ENCODE measurements at regions not wholly inside any gene's neighbourhood (a gene's known extent, or its start where the extent isn't known, plus 50 kb on each side); places are given as distances from the start of the nearest gene placed in this dataset.

DNA sequence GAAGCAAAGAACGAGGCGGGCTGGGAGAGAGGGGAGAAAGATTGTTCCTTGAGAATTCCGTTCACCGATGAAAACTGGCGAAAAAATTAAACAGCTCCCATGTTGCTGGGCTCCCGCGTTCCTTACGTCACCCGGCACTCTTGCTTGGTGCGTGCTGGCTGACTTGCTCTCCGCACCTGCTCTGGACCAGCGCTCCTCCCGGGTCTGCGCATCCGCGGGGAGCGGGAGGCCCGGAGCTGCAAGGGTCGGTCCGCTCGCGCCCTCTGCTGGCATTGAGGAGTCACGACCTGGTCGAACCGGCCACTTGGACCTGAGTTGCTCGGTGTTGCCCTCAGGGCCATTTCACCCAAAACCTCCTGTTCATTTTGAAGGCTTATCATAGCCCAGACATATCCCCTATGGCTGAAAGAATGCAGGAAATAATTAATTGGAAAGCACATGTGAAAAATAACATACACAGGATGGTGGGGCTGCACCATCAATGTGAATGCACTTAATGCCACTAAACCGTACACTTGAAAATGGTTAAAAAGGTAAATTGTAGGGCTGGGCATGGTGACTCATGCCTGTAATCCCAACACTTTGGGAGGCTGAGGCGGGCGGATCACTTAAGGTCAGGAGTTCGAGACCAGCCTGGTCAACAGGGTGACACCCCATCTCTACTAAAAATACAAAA, 98.9 kb upstream of the BACE2 start:
- peak overlapping the region in 4 of 5 donors; percentile 31 to 48 (median 38) for H3K4me3 ChIP-seq (ENCODE audit: low read depth in 1 of 5, low read length in 5 of 5)
- H3K9me3 ChIP-seq (ENCODE audit: control insufficient read depth in 5 of 5, low read length in 5 of 5): no peaks in the 10 kb centered on the region
- H3K4me1 ChIP-seq (ENCODE audit: control insufficient read depth in 5 of 5, insufficient read depth in 5 of 5, low read length in 5 of 5): peaks cover 0 to 7% (median 3%) of the 10 kb centered on the region in 5 donors
- H3K27me3 ChIP-seq (ENCODE audit: control insufficient read depth in 5 of 5, insufficient read depth in 4 of 5, low read length in 5 of 5): peaks cover 0 to 20% (median 10%) of the 10 kb centered on the region in 5 donors
- no peaks in the 10 kb centered on the region for H3K36me3 ChIP-seq (ENCODE audit: control insufficient read depth in 5 of 5, insufficient read depth in 5 of 5, low read length in 5 of 5)
- peak overlapping the region in 1 of 5 donors; percentile 49 for H3K9ac ChIP-seq (ENCODE audit: low read length in 5 of 5)
- no peak overlapping the region for H3K27ac ChIP-seq (ENCODE audit: low read depth, low read length)

DNA sequence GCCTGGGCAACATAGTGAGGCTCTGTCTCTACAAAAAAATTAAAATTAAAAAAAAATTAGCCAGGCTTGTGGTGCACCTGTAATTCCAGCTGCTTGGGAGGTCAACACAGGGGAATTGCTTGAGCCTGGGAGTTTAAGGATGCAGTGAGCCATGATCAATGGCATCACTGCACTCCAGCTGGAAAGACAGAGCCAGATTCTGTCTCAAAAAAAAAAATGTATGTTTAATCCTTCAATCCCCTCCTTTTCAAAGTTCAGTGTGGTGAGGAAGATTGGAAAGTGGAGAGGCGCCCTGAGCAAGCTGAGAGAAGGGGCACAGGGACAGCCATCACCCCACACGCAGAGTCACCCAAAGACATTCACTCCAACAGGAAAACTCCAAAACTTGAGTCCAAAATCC, 97.7 kb upstream of the BACE2 start:
- Histone ChIP-seq H3K27me3 (ENCODE audit: control insufficient read depth in 5 of 5, insufficient read depth in 4 of 5, low read length in 5 of 5) (peaks cover 0 to 20% (median 10%) of the 10 kb centered on the region in 5 donors), H3K27ac (ENCODE audit: low read depth, low read length) (no peak overlapping the region), H3K4me1 (ENCODE audit: control insufficient read depth in 5 of 5, insufficient read depth in 5 of 5, low read length in 5 of 5) (peaks cover 0 to 7% (median 3%) of the 10 kb centered on the region in 5 donors), H3K36me3 (ENCODE audit: control insufficient read depth in 5 of 5, insufficient read depth in 5 of 5, low read length in 5 of 5) (no peaks in the 10 kb centered on the region), H3K4me3 (ENCODE audit: low read depth in 1 of 5, low read length in 5 of 5) (no peak overlapping the region), H3K9me3 (ENCODE audit: control insufficient read depth in 5 of 5, low read length in 5 of 5) (no peaks in the 10 kb centered on the region), H3K9ac (ENCODE audit: low read length in 5 of 5) (no peak overlapping the region)

DNA sequence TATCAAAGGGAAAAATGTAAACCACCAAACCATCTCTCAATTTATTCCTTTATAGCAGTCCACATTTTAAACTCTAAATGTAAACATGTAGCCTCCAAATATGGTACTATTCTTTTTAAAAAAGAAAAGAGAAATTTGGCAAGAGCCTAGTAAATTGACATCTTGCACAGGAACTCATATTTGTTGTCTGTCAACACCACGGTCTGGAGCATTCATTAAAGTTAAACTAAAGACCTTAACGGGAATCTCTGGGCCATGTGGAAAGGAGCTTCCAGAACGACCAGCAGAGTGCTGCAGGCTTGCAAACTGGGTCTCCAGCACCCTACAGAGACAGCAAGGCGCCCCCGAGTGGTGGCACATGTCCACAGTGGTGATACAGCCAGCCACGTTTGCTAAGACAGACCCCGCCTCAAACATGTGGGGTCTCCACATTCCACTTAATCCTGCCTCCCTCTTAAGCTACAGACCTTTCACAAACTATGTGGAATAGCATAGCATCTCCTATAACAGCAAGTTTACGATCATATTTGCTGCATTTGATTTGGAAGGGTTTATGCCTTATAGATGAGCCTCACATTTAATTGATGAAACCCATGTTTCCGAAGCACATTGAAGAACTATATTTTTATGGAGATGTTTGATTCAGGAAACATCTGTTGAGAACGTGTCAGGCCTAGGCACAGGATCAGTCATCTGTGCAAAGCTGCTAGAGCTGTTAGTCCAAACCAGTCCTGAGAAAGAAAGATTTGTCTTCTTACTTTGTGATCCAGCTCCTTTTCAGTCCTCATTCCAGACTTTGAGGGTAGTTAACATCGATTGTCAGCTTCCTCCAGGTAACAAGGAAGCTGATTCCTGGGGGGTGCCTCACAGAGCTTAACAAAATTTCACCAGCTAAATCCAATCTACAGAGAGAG, 96.4 kb upstream of the BACE2 start:
- no peak overlapping the region for H3K4me3 ChIP-seq (ENCODE audit: low read depth in 1 of 5, low read length in 5 of 5)
- no peak overlapping the region for H3K27ac ChIP-seq (ENCODE audit: low read depth, low read length)
- peaks cover 0 to 17% (median 11%) of the 10 kb centered on the region in 5 donors for H3K27me3 ChIP-seq (ENCODE audit: control insufficient read depth in 5 of 5, insufficient read depth in 4 of 5, low read length in 5 of 5)

DNA sequence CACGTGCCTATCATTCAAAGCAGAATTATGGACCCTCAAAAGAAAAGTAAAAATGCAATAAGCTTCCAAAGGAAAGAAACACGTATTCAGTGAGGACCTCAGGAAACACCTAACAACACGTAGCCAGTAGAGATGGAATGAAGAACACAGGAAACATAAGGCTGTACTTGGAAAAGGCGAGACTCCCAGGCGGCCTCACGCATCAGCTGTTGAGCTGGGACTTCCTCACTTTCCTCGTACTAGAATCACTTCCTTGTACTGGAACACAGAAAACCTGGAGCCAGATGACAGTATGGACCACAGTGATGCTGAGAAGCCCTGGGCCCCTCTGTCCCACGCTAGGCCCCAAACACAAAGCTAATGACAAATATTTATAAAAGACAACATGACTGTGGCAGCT, 94.4 kb upstream of the BACE2 start:
- no peaks in the 10 kb centered on the region for H3K36me3 ChIP-seq (ENCODE audit: control insufficient read depth in 5 of 5, insufficient read depth in 5 of 5, low read length in 5 of 5)
- H3K4me3 ChIP-seq (ENCODE audit: low read depth in 1 of 5, low read length in 5 of 5): no peak overlapping the region
- H3K4me1 ChIP-seq (ENCODE audit: control insufficient read depth in 5 of 5, insufficient read depth in 5 of 5, low read length in 5 of 5): peaks cover 0 to 10% (median 3%) of the 10 kb centered on the region in 5 donors
- no peak overlapping the region for H3K27ac ChIP-seq (ENCODE audit: low read depth, low read length)
- no peaks in the 10 kb centered on the region for H3K9me3 ChIP-seq (ENCODE audit: control insufficient read depth in 5 of 5, low read length in 5 of 5)
- peaks cover 0 to 11% (median 4%) of the 10 kb centered on the region in 5 donors for H3K27me3 ChIP-seq (ENCODE audit: control insufficient read depth in 5 of 5, insufficient read depth in 4 of 5, low read length in 5 of 5)
- no peak overlapping the region for H3K9ac ChIP-seq (ENCODE audit: low read length in 5 of 5)

More for the DNA sequence above, 96.4 kb upstream of the BACE2 start:
- Histone ChIP-seq H3K9me3 (ENCODE audit: control insufficient read depth in 5 of 5, low read length in 5 of 5) (no peaks in the 10 kb centered on the region), H3K9ac (ENCODE audit: low read length in 5 of 5) (no peak overlapping the region), H3K4me1 (ENCODE audit: control insufficient read depth in 5 of 5, insufficient read depth in 5 of 5, low read length in 5 of 5) (peaks cover 0 to 11% (median 3%) of the 10 kb centered on the region in 5 donors), H3K36me3 (ENCODE audit: control insufficient read depth in 5 of 5, insufficient read depth in 5 of 5, low read length in 5 of 5) (no peaks in the 10 kb centered on the region)

DNA sequence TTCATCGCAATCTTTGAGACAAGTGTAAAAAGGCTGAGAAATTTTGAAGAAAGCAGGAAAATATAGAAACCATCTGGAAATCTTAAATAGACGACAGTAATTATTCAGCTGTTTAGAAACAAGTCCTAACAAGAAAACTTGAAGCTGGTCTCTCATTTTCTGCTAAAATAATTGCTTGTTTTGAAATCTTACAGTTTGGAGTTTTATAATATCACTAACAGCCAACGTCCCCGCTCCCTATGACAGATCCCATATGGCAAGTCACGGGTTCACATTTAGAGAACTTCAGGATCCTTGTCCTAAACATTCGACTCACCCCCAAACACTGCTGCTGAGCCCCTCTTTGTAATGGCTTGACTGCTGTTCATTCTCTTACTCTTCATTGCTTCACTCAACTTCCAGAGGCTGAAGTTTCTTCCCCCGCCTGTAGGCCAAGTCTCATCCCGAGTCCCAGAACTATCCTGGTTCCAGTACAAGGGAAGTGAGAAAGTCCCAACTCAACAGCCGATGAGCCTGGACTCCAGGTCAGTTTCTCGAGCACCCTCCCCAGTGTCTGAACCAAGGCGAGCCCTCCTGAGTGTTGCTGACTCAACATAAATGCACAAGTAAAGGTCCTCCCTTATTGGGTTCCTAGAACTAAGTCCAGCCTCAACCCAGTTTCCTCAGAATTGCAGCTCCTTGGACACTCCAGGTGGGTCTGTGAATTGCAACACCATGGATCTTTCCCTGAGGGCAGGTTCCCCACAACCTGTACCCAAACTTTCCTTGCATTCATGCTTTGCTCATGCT, 93.4 kb upstream of the BACE2 start:
- no peaks in the 10 kb centered on the region for H3K36me3 ChIP-seq (ENCODE audit: control insufficient read depth in 5 of 5, insufficient read depth in 5 of 5, low read length in 5 of 5)
- H3K27me3 ChIP-seq (ENCODE audit: control insufficient read depth in 5 of 5, insufficient read depth in 4 of 5, low read length in 5 of 5): peaks cover 0 to 6% (median 0%) of the 10 kb centered on the region in 5 donors
- H3K9me3 ChIP-seq (ENCODE audit: control insufficient read depth in 5 of 5, low read length in 5 of 5): no peaks in the 10 kb centered on the region
- no peak overlapping the region for H3K9ac ChIP-seq (ENCODE audit: low read length in 5 of 5)
- no peak overlapping the region for H3K4me3 ChIP-seq (ENCODE audit: low read depth in 1 of 5, low read length in 5 of 5)
- H3K27ac ChIP-seq (ENCODE audit: low read depth, low read length): no peak overlapping the region
- peaks cover 0 to 5% (median 0%) of the 10 kb centered on the region in 5 donors for H3K4me1 ChIP-seq (ENCODE audit: control insufficient read depth in 5 of 5, insufficient read depth in 5 of 5, low read length in 5 of 5)

DNA sequence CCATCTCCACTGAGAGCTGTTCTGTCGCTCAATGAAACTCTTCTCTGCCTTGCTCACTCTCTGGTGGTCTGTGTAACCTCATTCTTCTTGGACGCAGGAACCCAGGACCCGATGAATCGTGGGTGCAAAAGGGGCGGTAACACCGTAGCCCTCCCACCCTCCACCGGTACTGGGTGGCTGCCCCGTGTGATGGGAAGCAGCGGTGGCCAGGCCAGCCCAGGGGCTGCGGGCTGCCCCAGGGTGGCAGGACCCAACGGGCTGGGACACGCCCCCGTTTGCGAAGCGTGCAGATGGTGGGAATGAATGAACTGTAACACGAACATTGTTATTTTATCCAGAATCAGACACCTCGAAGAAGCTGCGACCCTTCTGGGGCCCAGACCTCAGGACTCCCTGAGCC, 92.3 kb upstream of the BACE2 start:
- H3K27ac ChIP-seq (ENCODE audit: low read depth, low read length): no peak overlapping the region
- no peak overlapping the region for H3K4me3 ChIP-seq (ENCODE audit: low read depth in 1 of 5, low read length in 5 of 5)
- no peak overlapping the region for H3K9ac ChIP-seq (ENCODE audit: low read length in 5 of 5)
- peaks cover 0 to 5% (median 0%) of the 10 kb centered on the region in 5 donors for H3K27me3 ChIP-seq (ENCODE audit: control insufficient read depth in 5 of 5, insufficient read depth in 4 of 5, low read length in 5 of 5)
- peaks cover 0 to 5% (median 0%) of the 10 kb centered on the region in 5 donors for H3K4me1 ChIP-seq (ENCODE audit: control insufficient read depth in 5 of 5, insufficient read depth in 5 of 5, low read length in 5 of 5)
- no peaks in the 10 kb centered on the region for H3K9me3 ChIP-seq (ENCODE audit: control insufficient read depth in 5 of 5, low read length in 5 of 5)
- H3K36me3 ChIP-seq (ENCODE audit: control insufficient read depth in 5 of 5, insufficient read depth in 5 of 5, low read length in 5 of 5): no peaks in the 10 kb centered on the region

DNA sequence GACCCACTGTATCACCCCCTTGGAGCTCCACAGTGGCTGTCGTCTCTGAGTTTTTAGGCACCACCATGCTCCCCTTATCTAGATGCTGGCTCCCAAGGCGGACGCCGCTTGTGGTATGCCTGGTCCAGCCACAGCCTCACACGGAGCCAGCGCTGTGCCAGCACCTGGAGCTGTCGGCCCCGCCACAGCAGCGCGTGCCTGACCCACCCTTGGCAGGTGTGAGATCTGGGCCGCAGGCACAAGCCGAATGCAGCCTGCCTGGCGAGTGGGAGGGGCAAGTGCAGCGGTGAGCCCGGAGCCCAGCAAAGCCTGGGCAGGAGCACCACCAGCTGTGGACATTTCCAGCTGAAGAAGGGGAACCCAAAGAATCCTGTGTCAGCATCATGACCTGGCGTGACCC, 91.9 kb upstream of the BACE2 start:
- no peak overlapping the region for H3K9ac ChIP-seq (ENCODE audit: low read length in 5 of 5)
- H3K4me1 ChIP-seq (ENCODE audit: control insufficient read depth in 5 of 5, insufficient read depth in 5 of 5, low read length in 5 of 5): peaks cover 0 to 5% (median 0%) of the 10 kb centered on the region in 5 donors
- H3K9me3 ChIP-seq (ENCODE audit: control insufficient read depth in 5 of 5, low read length in 5 of 5): no peaks in the 10 kb centered on the region
- peaks cover 0 to 5% (median 0%) of the 10 kb centered on the region in 5 donors for H3K27me3 ChIP-seq (ENCODE audit: control insufficient read depth in 5 of 5, insufficient read depth in 4 of 5, low read length in 5 of 5)
- H3K4me3 ChIP-seq (ENCODE audit: low read depth in 1 of 5, low read length in 5 of 5): no peak overlapping the region
- no peaks in the 10 kb centered on the region for H3K36me3 ChIP-seq (ENCODE audit: control insufficient read depth in 5 of 5, insufficient read depth in 5 of 5, low read length in 5 of 5)
- no peak overlapping the region for H3K27ac ChIP-seq (ENCODE audit: low read depth, low read length)

DNA sequence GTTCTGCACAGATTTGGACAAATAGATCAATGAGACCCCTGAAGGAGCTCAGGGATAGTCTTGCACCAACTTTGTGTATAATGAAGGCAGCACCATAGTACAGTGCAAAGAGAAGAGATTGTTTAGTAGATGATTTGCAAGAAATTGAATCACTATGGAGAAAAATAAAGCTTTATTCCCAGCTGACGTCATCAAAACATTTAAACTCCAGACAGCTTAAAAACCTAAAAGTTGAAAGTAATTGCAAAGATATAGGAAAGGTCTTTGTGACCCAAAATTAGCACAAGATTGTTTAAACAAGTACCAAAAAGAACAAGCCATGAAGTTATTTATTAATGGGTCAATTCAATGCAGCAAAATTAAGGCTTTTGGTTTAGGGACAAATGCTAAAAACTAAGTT, 88.8 kb upstream of the BACE2 start:
- Histone ChIP-seq H3K27me3 (ENCODE audit: control insufficient read depth in 5 of 5, insufficient read depth in 4 of 5, low read length in 5 of 5) (peaks cover 0 to 5% (median 0%) of the 10 kb centered on the region in 5 donors), H3K4me3 (ENCODE audit: low read depth in 1 of 5, low read length in 5 of 5) (no peak overlapping the region), H3K4me1 (ENCODE audit: control insufficient read depth in 5 of 5, insufficient read depth in 5 of 5, low read length in 5 of 5) (peaks cover 0 to 5% (median 0%) of the 10 kb centered on the region in 5 donors), H3K27ac (ENCODE audit: low read depth, low read length) (no peak overlapping the region), H3K9ac (ENCODE audit: low read length in 5 of 5) (no peak overlapping the region), H3K9me3 (ENCODE audit: control insufficient read depth in 5 of 5, low read length in 5 of 5) (no peaks in the 10 kb centered on the region), H3K36me3 (ENCODE audit: control insufficient read depth in 5 of 5, insufficient read depth in 5 of 5, low read length in 5 of 5) (no peaks in the 10 kb centered on the region)

DNA sequence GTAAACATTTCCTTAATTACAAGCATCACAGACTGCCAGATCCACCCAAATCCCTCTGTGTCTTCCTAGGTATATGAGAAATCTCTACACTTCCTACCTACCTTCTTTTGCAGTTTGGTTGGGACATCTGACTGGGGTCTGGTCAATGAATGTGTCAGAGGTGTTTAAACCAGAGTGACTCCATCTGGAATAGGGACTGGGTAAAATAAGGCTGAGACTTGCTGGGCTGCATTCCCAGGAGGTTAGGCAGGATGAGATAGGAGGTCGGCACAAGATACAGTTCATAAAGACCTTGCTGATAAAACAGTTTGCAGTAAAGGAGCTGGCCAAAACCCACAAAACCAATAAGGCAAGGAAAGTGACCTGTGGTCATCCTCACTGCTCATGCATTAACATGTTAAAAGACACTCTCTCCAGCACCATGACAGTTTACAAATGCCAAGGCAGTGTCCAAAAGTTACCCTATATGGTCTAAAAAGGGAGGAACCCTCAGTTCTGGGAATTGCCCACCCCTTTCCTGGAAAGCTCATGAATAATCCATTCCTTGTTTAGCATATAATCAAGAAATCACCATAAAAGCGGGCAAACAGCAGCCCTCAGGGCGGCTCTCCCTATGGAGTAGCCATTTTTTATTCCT, 87.4 kb upstream of the BACE2 start:
- H3K4me1 ChIP-seq (ENCODE audit: control insufficient read depth in 5 of 5, insufficient read depth in 5 of 5, low read length in 5 of 5): peaks cover 0 to 5% (median 0%) of the 10 kb centered on the region in 5 donors
- no peak overlapping the region for H3K9ac ChIP-seq (ENCODE audit: low read length in 5 of 5)
- H3K4me3 ChIP-seq (ENCODE audit: low read depth in 1 of 5, low read length in 5 of 5): no peak overlapping the region
- H3K36me3 ChIP-seq (ENCODE audit: control insufficient read depth in 5 of 5, insufficient read depth in 5 of 5, low read length in 5 of 5): no peaks in the 10 kb centered on the region
- H3K9me3 ChIP-seq (ENCODE audit: control insufficient read depth in 5 of 5, low read length in 5 of 5): no peaks in the 10 kb centered on the region
- H3K27ac ChIP-seq (ENCODE audit: low read depth, low read length): no peak overlapping the region
- peaks cover 0 to 5% (median 0%) of the 10 kb centered on the region in 5 donors for H3K27me3 ChIP-seq (ENCODE audit: control insufficient read depth in 5 of 5, insufficient read depth in 4 of 5, low read length in 5 of 5)
